Left lung (tissue), 4 donors: ENCODE measurements at regions not wholly inside any gene's neighbourhood (a gene's known extent, or its start where the extent isn't known, plus 50 kb on each side); places are given as distances from the start of the nearest gene placed in this dataset.

Source experiments
- ATAC-seq: fragments of 200-7000 bp; cut with Tn5 transposase; one replicate; pipeline ENCODE4 v1.9.1; 2020; ENCODE audit warnings: moderate library complexity
- DNase-seq, 4 donors: peaks; one replicate each; pipeline ENCODE4 v3.0.0-alpha.2; 2013 to 2020
- H3K27ac ChIP-seq, 2 donors: fragments of 200-600 bp; sonication (generic) in 1 of 2; one replicate each; pipeline versions ENCODE4 v1.5.0 to v1.8.0; 2020 to 2021
- H3K27me3 ChIP-seq, 2 donors: fragments of 200-600 bp; sonication (generic) in 1 of 2; one replicate each; pipeline versions ENCODE4 v1.5.0 to v1.8.0; 2020 to 2021
- H3K36me3 ChIP-seq, 2 donors: fragments of 200-600 bp; sonication (generic) in 1 of 2; one replicate each; pipeline versions ENCODE4 v1.5.0 to v1.8.0; 2020 to 2021
- H3K4me1 ChIP-seq, 2 donors: fragments of 200-600 bp; one replicate each; pipeline ENCODE4 v1.8.0; 2021
- H3K4me3 ChIP-seq, 2 donors: fragments of 200-600 bp; sonication (generic) in 1 of 2; one replicate each; pipeline versions ENCODE4 v1.5.0 to v1.8.0; 2020 to 2021; ENCODE audit warnings: mild to moderate bottlenecking in 1 of 2
- H3K9me3 ChIP-seq, 2 donors: fragments of 200-600 bp; sonication (generic) in 1 of 2; one replicate each; pipeline versions ENCODE4 v1.5.0 to v1.8.0; 2020 to 2021
- intact Hi-C, 2 donors: fragments of 100-400 bp; cut with DNase I; formaldehyde crosslinking; loops; one replicate each; pipeline versions ENCODE4 v1.11.2 to v1.14.2; 2022
- TF ChIP-seq, protein P1 (sequence below), 2 donors: fragments of 200-600 bp; sonication (generic) in 1 of 2; IDR thresholded peaks; one replicate each; pipeline versions ENCODE4 v1.5.0 to v1.8.0; 2021; ENCODE audit warnings: antibody characterized with exemption in 2 of 2
- donor health status: DM: no; HTN: yes; CAD: no.
- donor health status: DM: no; HTN: no; CAD: no.

DNA sequence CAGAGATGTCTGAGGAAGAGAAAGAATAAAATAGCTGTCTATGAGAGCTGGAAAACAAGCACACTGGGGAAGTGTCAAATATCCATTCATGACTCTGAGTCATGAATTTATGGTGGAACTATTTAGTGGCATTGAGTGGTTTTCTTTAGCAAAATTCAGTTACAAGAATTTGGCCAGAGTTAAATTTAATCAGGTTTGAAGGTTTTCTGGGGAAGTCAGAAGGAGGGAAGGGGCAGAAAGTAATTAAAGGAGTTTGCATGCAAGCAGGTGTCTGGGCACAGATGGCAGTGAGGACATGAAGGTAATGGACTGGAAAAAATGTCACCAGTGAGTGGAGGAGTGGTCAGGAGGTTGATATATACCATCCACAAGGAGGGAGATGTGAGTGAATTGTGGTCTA, 121.9 kb upstream of the IVNS1ABP start:
- Histone ChIP-seq H3K36me3 (no peaks in the 10 kb centered on the region), H3K9me3 (no peaks in the 10 kb centered on the region), H3K4me3 (no peak overlapping the region), H3K27ac (peak overlapping the region; percentile 67 to 86), H3K4me1 (peaks cover 4 to 26% of the 10 kb centered on the region in 2 donors), H3K27me3 (no peaks in the 10 kb centered on the region)
- intact Hi-C loops: no loop called here
- TF ChIP-seq, protein P1, sequence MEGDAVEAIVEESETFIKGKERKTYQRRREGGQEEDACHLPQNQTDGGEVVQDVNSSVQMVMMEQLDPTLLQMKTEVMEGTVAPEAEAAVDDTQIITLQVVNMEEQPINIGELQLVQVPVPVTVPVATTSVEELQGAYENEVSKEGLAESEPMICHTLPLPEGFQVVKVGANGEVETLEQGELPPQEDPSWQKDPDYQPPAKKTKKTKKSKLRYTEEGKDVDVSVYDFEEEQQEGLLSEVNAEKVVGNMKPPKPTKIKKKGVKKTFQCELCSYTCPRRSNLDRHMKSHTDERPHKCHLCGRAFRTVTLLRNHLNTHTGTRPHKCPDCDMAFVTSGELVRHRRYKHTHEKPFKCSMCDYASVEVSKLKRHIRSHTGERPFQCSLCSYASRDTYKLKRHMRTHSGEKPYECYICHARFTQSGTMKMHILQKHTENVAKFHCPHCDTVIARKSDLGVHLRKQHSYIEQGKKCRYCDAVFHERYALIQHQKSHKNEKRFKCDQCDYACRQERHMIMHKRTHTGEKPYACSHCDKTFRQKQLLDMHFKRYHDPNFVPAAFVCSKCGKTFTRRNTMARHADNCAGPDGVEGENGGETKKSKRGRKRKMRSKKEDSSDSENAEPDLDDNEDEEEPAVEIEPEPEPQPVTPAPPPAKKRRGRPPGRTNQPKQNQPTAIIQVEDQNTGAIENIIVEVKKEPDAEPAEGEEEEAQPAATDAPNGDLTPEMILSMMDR (IDR thresholded peaks at IDR 0.05): no peak
- ATAC-seq (no peak), DNase-seq (no peak)

DNA sequence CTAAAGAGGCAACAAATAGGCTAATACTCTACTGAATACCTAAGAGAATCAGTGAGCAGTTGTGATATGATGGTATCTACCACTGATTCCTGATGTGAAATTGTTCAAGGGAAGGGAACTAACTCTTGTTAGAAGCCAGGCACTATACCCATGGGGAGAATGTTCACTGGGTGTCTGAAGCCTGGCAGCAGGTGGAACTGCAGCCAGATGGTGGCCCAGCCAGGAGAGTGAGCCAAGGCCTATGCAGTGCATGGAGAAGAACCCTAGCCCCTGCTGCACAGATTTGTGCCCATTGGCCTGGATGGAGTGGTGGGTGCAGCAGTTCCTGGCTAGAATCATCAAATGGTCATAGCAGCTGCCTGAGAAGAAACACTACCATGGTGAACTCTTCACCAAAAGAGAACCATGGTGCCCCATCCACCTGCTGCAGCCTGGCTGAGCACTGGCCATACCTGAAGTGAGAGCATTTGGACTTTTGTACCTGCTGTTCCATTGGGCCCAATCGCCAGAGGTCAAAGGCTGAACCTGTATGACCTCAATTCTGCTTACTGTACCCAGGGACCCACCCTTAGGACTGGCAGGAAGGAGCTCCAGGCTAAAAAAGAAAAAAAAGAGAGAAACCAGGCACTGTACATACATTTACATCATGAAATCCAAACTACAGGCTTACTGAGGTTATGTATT, 118.8 kb upstream of the IVNS1ABP start:
- Histone ChIP-seq H3K4me3 (no peak overlapping the region), H3K36me3 (no peaks in the 10 kb centered on the region), H3K27me3 (no peaks in the 10 kb centered on the region), H3K27ac (no peak overlapping the region), H3K4me1 (peaks cover 0 to 20% of the 10 kb centered on the region in 2 donors), H3K9me3 (no peaks in the 10 kb centered on the region)
- TF ChIP-seq, protein P1 (IDR thresholded peaks at IDR 0.05): no peak
- peak in 1 of 4 donors; percentile 15 for DNase-seq
- no peak for ATAC-seq
- intact Hi-C loops: no loop called here

DNA sequence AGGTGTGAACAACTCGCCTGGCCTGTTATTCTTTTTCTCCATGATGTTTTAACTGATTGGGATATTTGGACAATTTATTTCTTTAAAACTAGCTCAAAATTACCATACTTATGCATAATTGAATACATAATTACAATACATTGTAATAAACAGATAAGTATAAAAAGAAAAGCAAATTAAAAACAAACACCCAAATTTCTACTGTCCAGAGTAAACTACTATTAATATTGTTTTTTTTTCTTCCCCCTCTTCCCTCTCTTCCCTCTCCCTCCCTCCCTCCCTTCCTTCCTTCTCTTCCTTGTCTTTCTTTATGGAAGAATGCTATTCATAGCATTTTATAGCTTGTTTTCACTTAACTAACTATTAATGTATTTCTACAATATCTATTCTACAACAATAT, 117.7 kb upstream of the IVNS1ABP start:
- Histone ChIP-seq H3K27me3 (no peaks in the 10 kb centered on the region), H3K4me3 (no peak overlapping the region), H3K4me1 (peaks cover 0 to 12% of the 10 kb centered on the region in 2 donors), H3K9me3 (no peaks in the 10 kb centered on the region), H3K36me3 (no peaks in the 10 kb centered on the region), H3K27ac (no peak overlapping the region)
- no peak for ATAC-seq
- intact Hi-C loops: no loop called here
- DNase-seq: no peak
- TF ChIP-seq, protein P1 (IDR thresholded peaks at IDR 0.05): no peak

DNA sequence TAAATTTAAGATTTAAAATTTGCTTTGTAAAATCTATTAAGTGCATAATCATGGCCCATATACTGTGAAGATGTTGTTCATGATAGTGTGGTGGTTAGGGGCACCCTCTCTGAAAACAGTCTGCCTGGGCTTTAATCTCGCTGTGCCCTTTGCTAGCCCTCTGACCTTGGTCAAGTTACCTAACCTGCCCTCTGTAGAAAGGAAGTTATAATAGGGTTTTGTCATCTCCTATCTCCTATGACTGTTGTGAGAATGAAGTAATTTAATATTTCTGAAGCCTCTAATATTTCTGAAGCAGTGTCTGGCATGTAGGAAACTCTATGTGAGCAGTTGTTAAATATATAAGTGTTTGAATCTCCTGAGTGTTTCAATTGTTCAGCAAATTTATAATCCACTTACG, 116.6 kb upstream of the IVNS1ABP start:
- Histone ChIP-seq H3K27me3 (no peaks in the 10 kb centered on the region), H3K9me3 (no peaks in the 10 kb centered on the region), H3K27ac (no peak overlapping the region), H3K4me1 (peaks cover 0 to 7% of the 10 kb centered on the region in 2 donors), H3K4me3 (no peak overlapping the region), H3K36me3 (no peaks in the 10 kb centered on the region)
- DNase-seq: no peak
- ATAC-seq: no peak
- TF ChIP-seq, protein P1 (IDR thresholded peaks at IDR 0.05): no peak
- intact Hi-C loops: no loop called here

DNA sequence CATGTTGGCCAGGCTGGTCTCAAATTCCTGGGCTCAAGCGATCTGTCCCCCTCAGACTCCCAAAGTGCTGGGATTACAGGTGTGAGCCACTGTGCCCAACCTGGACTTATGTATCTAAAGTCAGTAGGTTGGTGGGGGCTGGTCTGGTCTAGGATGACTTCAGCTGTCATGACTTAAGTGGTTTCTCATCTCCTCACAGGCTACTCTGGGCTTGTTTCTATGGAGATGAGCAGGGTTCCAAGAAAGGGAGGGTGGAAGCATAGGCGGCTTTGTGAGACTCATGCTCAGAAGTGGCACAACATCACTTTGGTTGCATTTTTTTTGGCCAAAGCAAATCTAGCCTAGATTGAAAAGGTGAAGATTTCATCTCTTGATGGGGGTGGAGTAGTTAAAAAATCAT, 115.9 kb upstream of the IVNS1ABP start:
- no peaks in the 10 kb centered on the region for H3K36me3 ChIP-seq
- H3K4me1 ChIP-seq: peaks cover 0 to 4% of the 10 kb centered on the region in 2 donors
- H3K27me3 ChIP-seq: no peaks in the 10 kb centered on the region
- ATAC-seq (no peak), DNase-seq (no peak)
- H3K9me3 ChIP-seq: no peaks in the 10 kb centered on the region
- TF ChIP-seq, protein P1 (IDR thresholded peaks at IDR 0.05): no peak
- H3K27ac ChIP-seq: no peak overlapping the region
- intact Hi-C loops: no loop called here
- H3K4me3 ChIP-seq: no peak overlapping the region
